ENCODE measurements at regions not wholly inside any gene's neighbourhood (a gene's known extent, or its start where the extent isn't known, plus 50 kb on each side); places are given as distances from the start of the nearest gene placed in this dataset.

GRCh38 chr11:98277251-98277912, 743.4 kb upstream of the CNTN5 start:
- H4K91ac ChIP-seq (ENCODE audit: insufficient read length, low read depth, low read length) = no peak overlapping the region
- H3K4me2 ChIP-seq (ENCODE audit: insufficient read depth, insufficient read length, low read length) = no peak overlapping the region
- no peak overlapping the region for H3K9ac ChIP-seq (ENCODE audit: extremely low read depth, insufficient read length, low read length)
- H4K20me1 ChIP-seq (ENCODE audit: control insufficient read depth, insufficient read depth, insufficient read length) = no peaks in the 10 kb centered on the region
- no peak overlapping the region for H2BK20ac ChIP-seq (ENCODE audit: low read depth, low read length, poor library complexity, severe bottlenecking)
- H2BK15ac ChIP-seq (ENCODE audit: low read depth, low read length) = no peak overlapping the region
- no peak overlapping the region for H3K56ac ChIP-seq (ENCODE audit: insufficient read length, low read depth, low read length)
- no peak overlapping the region for H3K14ac ChIP-seq (ENCODE audit: insufficient read depth, low read length)
- no CpG with 5 or more reads among the region's 2 CpGs for WGBS (ENCODE audit: extremely low coverage, insufficient read length, low lambda C conversion rate)
- no peak overlapping the region for H2AFZ ChIP-seq (ENCODE audit: low read length)
- no peak overlapping the region for H2BK12ac ChIP-seq (ENCODE audit: insufficient read length, low read depth, low read length)
- no peak overlapping the region for H3K4ac ChIP-seq (ENCODE audit: low read depth, low read length)
- no peaks in the 10 kb centered on the region for H3K23me2 ChIP-seq (ENCODE audit: insufficient read length, low read depth, low read length, poor library complexity, severe bottlenecking)
- H3K9me3 ChIP-seq (ENCODE audit: control insufficient read depth, low read depth, low read length) = no peaks in the 10 kb centered on the region
- no peak for DNase-seq
- H2BK5ac ChIP-seq (ENCODE audit: insufficient read length, low read length) = no peak overlapping the region
- no peak overlapping the region for H4K8ac ChIP-seq (replicated peaks; ENCODE audit: insufficient read length, low read depth, low read length)
- no peak overlapping the region for H3K23ac ChIP-seq (ENCODE audit: insufficient read length, low read depth, low read length)
- no peak for TF ChIP-seq CTCF (conservative IDR thresholded peaks at IDR 0.05)
- H3T11ph ChIP-seq (ENCODE audit: low read length) = no peak overlapping the region
- Mint-ChIP-seq H3K27me3 (ENCODE audit: low read depth) (no peaks in the 10 kb centered on the region), H3K4me3 (no peak overlapping the region), H3K4me1 (no peaks in the 10 kb centered on the region), H3K27ac (no peak overlapping the region), H3K9me3 (peaks cover 0 to 2% of the 10 kb centered on the region in 2 experiments; a peak in 1 of 5 replicates), H3K36me3 (ENCODE audit: insufficient read depth in 1 of 3, low read depth in 3 of 3) (no peaks in the 10 kb centered on the region)
- H3K79me2 ChIP-seq (ENCODE audit: insufficient read depth, low read length) = no peaks in the 10 kb centered on the region
- H3K18ac ChIP-seq (ENCODE audit: insufficient read length, low read depth, low read length) = no peak overlapping the region
- no peaks in the 10 kb centered on the region for H3K4me1 ChIP-seq (ENCODE audit: insufficient read depth, low read length)
- no peak overlapping the region for H2BK120ac ChIP-seq (ENCODE audit: low read depth, low read length, poor library complexity, severe bottlenecking)
- no peak overlapping the region for H4K5ac ChIP-seq (ENCODE audit: insufficient read length, low read depth, low read length)
- H3K27me3 ChIP-seq (ENCODE audit: insufficient read depth, low read length) = no peaks in the 10 kb centered on the region
- no peak overlapping the region for H3K27ac ChIP-seq (ENCODE audit: insufficient read length, low read depth, low read length)
- no peak overlapping the region for H2AK5ac ChIP-seq (ENCODE audit: insufficient read length, low read length)
- H3K79me1 ChIP-seq (ENCODE audit: insufficient read depth, low read depth, low read length, poor library complexity, severe bottlenecking) = no peaks in the 10 kb centered on the region
